ENCODE measurements at regions not wholly inside any gene's neighbourhood (a gene's known extent, or its start where the extent isn't known, plus 50 kb on each side); places are given as distances from the start of the nearest gene placed in this dataset.

- TF ChIP-seq CTCF (IDR thresholded peaks at IDR 0.05) = no peak
- TF ChIP-seq POLR2A (IDR thresholded peaks at IDR 0.05) = no peak
Observed at GRCh38 chrX:40304115-40304514, 206.4 kb upstream of the BCOR start.

All from testis (tissue), 2 donors.